ENCODE measurements at regions not wholly inside any gene's neighbourhood (a gene's known extent, or its start where the extent isn't known, plus 50 kb on each side); places are given as distances from the start of the nearest gene placed in this dataset.
A peak's percentile ranks its signal among the peaks of the same experiment; 100 is the strongest.
"Not testable (repeated sequence)": the region's sequence is repeated elsewhere in the genome, so short reads cannot be mapped to it uniquely, and the experiment has no call there.

DNA sequence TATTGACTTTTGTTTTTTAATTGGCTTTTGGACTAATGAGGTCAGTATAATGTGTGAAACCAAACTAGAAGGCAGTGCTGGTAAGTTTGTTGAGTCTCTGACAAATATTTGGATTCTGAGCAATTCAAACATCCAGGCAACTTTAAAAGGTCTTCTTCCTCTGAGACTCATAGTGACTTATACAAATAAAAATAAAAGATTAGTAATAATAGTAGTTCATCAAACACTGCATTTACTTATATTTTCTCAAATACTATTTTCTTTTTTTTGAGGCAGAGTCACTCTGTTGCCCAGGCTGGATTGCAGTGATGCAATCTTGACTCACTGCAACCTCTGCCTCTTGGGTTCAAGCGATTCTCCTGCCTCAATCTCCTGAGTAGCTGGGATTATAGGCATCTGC lies 337.9 kb downstream of the DAD1 start:
- H3K4me3 ChIP-seq (replicated peaks; ENCODE audit: insufficient read depth, low read length), result no peak overlapping the region
- no peak overlapping the region for H3K27ac ChIP-seq (replicated peaks)
- no peak for DNase-seq (ENCODE audit: low read depth in 1 of 2, low spot score in 1 of 2)
- TF ChIP-seq, protein P1, sequence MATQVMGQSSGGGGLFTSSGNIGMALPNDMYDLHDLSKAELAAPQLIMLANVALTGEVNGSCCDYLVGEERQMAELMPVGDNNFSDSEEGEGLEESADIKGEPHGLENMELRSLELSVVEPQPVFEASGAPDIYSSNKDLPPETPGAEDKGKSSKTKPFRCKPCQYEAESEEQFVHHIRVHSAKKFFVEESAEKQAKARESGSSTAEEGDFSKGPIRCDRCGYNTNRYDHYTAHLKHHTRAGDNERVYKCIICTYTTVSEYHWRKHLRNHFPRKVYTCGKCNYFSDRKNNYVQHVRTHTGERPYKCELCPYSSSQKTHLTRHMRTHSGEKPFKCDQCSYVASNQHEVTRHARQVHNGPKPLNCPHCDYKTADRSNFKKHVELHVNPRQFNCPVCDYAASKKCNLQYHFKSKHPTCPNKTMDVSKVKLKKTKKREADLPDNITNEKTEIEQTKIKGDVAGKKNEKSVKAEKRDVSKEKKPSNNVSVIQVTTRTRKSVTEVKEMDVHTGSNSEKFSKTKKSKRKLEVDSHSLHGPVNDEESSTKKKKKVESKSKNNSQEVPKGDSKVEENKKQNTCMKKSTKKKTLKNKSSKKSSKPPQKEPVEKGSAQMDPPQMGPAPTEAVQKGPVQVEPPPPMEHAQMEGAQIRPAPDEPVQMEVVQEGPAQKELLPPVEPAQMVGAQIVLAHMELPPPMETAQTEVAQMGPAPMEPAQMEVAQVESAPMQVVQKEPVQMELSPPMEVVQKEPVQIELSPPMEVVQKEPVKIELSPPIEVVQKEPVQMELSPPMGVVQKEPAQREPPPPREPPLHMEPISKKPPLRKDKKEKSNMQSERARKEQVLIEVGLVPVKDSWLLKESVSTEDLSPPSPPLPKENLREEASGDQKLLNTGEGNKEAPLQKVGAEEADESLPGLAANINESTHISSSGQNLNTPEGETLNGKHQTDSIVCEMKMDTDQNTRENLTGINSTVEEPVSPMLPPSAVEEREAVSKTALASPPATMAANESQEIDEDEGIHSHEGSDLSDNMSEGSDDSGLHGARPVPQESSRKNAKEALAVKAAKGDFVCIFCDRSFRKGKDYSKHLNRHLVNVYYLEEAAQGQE (IDR thresholded peaks at IDR 0.05; ENCODE audit: insufficient replicate concordance, low read depth), result no peak
- TF ChIP-seq SPI1 (IDR thresholded peaks at IDR 0.05; ENCODE audit: borderline replicate concordance, low read depth) (no peak), GABPA (IDR thresholded peaks at IDR 0.05; ENCODE audit: low read depth) (no peak), POLR2AphosphoS5 (IDR thresholded peaks at IDR 0.05; ENCODE audit: low read depth) (no peak)
- TF ChIP-seq, protein P2, sequence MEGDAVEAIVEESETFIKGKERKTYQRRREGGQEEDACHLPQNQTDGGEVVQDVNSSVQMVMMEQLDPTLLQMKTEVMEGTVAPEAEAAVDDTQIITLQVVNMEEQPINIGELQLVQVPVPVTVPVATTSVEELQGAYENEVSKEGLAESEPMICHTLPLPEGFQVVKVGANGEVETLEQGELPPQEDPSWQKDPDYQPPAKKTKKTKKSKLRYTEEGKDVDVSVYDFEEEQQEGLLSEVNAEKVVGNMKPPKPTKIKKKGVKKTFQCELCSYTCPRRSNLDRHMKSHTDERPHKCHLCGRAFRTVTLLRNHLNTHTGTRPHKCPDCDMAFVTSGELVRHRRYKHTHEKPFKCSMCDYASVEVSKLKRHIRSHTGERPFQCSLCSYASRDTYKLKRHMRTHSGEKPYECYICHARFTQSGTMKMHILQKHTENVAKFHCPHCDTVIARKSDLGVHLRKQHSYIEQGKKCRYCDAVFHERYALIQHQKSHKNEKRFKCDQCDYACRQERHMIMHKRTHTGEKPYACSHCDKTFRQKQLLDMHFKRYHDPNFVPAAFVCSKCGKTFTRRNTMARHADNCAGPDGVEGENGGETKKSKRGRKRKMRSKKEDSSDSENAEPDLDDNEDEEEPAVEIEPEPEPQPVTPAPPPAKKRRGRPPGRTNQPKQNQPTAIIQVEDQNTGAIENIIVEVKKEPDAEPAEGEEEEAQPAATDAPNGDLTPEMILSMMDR (IDR thresholded peaks at IDR 0.05; ENCODE audit: insufficient read depth, low read length), result no peak
- no peaks in the 10 kb centered on the region for H3K27me3 ChIP-seq (ENCODE audit: insufficient read depth, poor library complexity, severe bottlenecking)

DNA sequence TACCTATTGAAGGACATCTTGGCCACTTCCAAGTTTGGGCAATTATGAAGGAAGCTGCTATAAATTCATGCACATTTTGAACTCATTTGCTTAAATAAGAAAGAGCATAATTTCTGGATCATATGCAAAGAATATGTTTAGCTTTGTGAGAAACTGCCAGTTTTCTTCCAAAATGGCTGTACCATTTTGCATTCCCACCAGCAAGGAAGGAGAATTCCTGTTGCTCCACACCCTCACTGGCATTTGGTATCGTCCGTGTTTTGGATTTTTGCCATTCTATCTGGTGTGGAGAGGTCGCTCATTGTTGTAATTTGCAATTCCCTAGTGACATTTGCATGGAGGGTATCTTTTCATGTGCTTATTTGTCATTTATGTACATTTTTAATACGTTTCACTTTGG lies 339.3 kb downstream of the DAD1 start:
- TF ChIP-seq, protein P1 (IDR thresholded peaks at IDR 0.05; ENCODE audit: insufficient replicate concordance, low read depth), result no peak
- TF ChIP-seq POLR2AphosphoS5 (IDR thresholded peaks at IDR 0.05; ENCODE audit: low read depth) (no peak), GABPA (IDR thresholded peaks at IDR 0.05; ENCODE audit: low read depth) (no peak), SPI1 (IDR thresholded peaks at IDR 0.05; ENCODE audit: borderline replicate concordance, low read depth) (no peak)
- TF ChIP-seq, protein P2 (IDR thresholded peaks at IDR 0.05; ENCODE audit: insufficient read depth, low read length), result no peak
- Histone ChIP-seq H3K27ac (replicated peaks) (no peak overlapping the region), H3K4me3 (replicated peaks; ENCODE audit: insufficient read depth, low read length) (no peak overlapping the region), H3K27me3 (ENCODE audit: insufficient read depth, poor library complexity, severe bottlenecking) (no peaks in the 10 kb centered on the region)
- no peak for DNase-seq (ENCODE audit: low read depth in 1 of 2, low spot score in 1 of 2)

DNA sequence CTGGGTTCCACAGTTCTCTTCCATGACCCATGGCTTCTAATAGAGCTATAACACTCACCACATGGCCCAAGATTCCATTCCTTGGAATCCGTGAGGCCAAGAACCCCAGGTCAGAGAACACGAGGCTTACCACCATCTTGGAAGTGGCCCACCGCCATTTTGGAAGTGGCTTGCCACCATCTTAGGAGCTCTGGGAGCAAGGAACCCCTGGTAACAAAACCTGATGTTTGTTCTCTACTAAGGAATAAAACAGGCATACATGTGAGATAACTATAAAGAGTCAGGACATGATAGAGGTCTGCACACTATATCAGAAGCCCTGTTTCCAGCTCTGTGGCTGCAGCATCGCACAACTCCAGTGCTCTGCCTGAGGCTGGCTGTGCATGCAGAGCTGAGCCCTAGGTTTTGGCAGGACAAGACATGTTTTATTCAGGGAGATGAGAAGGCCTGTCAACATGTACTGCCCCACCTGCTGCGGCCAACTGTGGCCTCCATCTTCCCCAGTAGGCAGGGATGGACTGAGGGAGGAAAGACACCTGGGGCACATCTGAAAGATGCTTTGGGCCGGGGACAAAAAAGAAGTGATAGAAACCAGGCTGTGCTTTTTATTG lies 344.9 kb downstream of the DAD1 start:
- TF ChIP-seq, protein P2 (IDR thresholded peaks at IDR 0.05; ENCODE audit: insufficient read depth, low read length), result no peak
- TF ChIP-seq, protein P1 (IDR thresholded peaks at IDR 0.05; ENCODE audit: insufficient replicate concordance, low read depth), result no peak
- TF ChIP-seq GABPA (IDR thresholded peaks at IDR 0.05; ENCODE audit: low read depth) (no peak), POLR2AphosphoS5 (IDR thresholded peaks at IDR 0.05; ENCODE audit: low read depth) (no peak), SPI1 (IDR thresholded peaks at IDR 0.05; ENCODE audit: borderline replicate concordance, low read depth) (no peak)
- H3K27ac ChIP-seq (replicated peaks), result no peak overlapping the region
- H3K4me3 ChIP-seq (replicated peaks; ENCODE audit: insufficient read depth, low read length), result no peak overlapping the region
- no peaks in the 10 kb centered on the region for H3K27me3 ChIP-seq (ENCODE audit: insufficient read depth, poor library complexity, severe bottlenecking)
- no peak for DNase-seq (ENCODE audit: low read depth in 1 of 2, low spot score in 1 of 2)

DNA sequence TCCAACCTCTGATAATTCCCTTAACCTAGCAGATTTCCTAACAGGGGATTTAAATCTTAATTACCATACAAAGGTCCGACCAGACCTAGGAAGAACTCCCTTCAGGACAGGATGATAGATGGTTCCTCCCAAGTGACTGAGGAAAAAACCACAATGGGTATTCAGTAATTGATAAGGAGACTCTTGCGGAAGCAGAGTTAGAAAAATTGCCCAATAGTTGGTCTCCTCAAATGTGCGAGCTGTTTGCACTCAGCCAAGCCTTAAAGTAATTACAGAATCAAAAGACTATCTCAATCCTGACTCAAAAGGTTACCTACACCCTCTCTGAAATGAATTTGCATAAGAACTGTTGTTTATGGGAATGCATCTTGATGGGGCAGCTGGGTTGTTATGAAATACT lies 350.7 kb downstream of the DAD1 start:
- H3K4me3 ChIP-seq (replicated peaks; ENCODE audit: insufficient read depth, low read length); H3K27me3 ChIP-seq (ENCODE audit: insufficient read depth, poor library complexity, severe bottlenecking); H3K27ac ChIP-seq (replicated peaks): not testable (repeated sequence)
- peak; percentile 47 to 80 for DNase-seq (ENCODE audit: low read depth in 1 of 2, low spot score in 1 of 2)
